Epithelial cell of esophagus (primary cell): ENCODE measurements at regions not wholly inside any gene's neighbourhood (a gene's known extent, or its start where the extent isn't known, plus 50 kb on each side); places are given as distances from the start of the nearest gene placed in this dataset.
"Not testable (repeated sequence)": the region's sequence is repeated elsewhere in the genome, so short reads cannot be mapped to it uniquely, and the experiment has no call there.

Experiments
- DNase-seq: peaks from one replicate; pipeline ENCODE4 v3.0.0; 2010; ENCODE audit warnings: low read depth
- H3K4me3 ChIP-seq: 2 replicates; pipeline ENCODE4 v1.5.1; 2011; ENCODE audit warnings: mild to moderate bottlenecking, low read length, control low read depth
- TF ChIP-seq, protein P1 (sequence below): IDR thresholded peaks from 2 replicates; pipeline ENCODE4 v1.5.1; 2011; ENCODE audit warnings: low read depth, mild to moderate bottlenecking, low read length, control low read depth, inconsistent platforms; ENCODE audit not compliant: insufficient read depth; ENCODE audit errors: missing control alignments

DNA sequence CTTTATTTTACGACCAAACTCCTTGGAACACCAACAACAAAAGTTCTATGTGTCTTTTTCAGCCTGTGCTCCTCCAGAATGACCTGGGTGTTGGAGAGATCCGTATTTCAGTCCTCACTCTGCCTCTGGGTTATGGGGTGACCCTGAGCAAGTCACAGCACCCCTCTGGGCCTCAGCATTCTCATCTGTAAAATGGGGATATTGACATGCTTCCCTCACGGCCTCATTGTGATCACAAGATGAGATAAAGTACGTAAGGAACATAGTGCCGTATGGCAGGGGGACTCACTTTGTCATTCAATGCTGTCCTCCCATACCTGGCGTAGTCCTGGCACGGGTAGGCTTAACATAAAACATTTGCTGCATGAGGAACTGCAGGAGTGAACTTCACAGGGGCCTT lies 123.0 kb upstream of the HAND1 start:
- no peak for DNase-seq
- TF ChIP-seq, protein P1, sequence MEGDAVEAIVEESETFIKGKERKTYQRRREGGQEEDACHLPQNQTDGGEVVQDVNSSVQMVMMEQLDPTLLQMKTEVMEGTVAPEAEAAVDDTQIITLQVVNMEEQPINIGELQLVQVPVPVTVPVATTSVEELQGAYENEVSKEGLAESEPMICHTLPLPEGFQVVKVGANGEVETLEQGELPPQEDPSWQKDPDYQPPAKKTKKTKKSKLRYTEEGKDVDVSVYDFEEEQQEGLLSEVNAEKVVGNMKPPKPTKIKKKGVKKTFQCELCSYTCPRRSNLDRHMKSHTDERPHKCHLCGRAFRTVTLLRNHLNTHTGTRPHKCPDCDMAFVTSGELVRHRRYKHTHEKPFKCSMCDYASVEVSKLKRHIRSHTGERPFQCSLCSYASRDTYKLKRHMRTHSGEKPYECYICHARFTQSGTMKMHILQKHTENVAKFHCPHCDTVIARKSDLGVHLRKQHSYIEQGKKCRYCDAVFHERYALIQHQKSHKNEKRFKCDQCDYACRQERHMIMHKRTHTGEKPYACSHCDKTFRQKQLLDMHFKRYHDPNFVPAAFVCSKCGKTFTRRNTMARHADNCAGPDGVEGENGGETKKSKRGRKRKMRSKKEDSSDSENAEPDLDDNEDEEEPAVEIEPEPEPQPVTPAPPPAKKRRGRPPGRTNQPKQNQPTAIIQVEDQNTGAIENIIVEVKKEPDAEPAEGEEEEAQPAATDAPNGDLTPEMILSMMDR: no peak
- no peak overlapping the region for H3K4me3 ChIP-seq

DNA sequence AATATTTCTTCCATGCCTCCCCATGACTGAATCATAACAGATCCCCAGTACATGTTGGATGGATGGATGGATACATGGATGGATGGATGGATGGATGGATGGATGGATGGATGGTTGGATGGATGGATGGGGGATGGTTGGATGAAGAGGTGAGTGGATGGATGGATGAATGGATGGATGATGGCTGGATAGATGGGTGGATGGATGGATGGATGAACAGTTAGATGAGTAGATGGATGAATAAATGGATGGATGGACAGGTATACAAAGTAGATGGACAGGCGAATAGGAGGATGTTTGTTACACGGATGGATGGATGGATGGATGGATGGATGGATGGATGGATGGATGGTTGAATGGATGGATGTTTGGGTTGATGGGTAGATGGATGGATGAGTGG lies 120.0 kb upstream of the HAND1 start:
- no peak for DNase-seq
- H3K4me3 ChIP-seq: no peak overlapping the region
- TF ChIP-seq, protein P1: no peak

DNA sequence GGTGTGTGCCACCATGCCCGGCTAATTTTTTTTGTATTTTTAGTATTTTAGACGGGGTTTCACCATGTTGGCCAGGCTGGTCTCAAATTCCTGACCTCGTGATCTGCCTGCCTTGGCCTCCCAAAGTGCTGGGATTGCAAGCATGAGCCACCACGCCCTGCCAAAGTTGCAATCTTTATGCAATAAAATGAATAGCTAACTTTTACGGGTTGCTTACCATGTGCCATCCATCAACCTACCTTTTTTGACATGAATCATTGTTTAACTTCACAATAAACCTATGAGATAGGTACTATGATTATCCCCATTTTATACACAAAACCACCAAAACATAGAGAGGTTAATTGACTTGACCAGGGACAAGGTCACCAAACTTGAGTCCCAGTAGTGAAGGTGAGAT lies 118.8 kb upstream of the HAND1 start:
- H3K4me3 ChIP-seq, DNase-seq: not testable (repeated sequence)

DNA sequence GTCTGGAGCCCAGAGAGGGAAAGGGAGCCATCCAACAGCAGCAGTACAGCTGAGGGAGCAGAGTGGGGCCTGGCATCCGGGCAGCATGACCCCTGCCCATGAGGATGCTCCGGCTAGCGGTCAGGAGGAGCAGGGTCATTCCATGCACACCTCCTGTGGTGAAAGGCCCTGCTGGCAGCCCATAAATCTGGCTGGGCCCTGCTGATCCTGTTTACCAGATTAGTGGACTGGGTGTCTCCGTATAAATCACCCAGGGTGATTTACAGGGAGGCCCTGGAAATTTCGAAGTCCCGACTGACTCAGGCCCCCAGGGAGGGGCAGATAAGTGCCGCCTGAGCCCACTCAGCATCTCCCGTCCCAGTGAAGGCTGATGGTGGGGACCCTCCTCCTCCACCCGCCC lies 117.6 kb upstream of the HAND1 start:
- no peak for DNase-seq
- H3K4me3 ChIP-seq: no peak overlapping the region
- TF ChIP-seq, protein P1: no peak

DNA sequence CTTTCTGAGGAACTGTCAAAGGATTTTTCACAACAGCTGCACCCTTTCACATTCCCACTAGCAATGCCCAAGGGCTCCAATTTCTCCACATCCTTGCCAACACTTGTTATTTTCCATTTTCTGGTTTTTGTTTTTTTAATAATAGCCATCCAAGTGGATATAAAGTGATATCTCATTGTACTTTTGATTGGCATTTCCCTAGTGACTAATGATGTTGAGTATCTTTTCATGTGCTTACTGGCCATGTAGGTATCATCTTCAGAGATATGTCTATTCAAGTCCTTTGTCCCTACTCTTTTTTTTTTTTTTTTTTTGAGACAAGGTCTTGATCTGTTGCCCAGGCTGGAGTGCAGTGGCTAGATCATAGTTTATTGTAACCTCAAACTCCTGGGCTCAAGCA lies 115.8 kb upstream of the HAND1 start:
- H3K4me3 ChIP-seq: no peak overlapping the region
- TF ChIP-seq, protein P1: no peak
- DNase-seq: no peak

DNA sequence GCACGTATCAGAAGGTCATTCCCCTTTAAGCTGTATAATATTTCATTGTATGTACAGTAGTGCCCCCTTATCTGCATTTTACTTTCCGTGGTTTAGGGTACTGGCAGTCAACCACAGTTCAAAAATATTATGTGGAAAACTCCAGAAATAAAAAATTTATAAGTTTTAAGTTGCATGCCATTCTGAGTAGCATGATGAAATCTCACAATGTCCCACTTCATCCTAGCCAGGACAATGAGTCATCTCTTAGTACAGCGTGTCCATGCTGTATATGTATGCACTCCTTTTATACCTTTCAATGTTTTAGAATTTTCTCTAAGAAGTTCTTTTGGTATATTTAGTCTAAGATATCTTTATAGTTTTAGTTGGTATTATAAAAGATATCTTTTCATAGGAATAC lies 115.0 kb upstream of the HAND1 start:
- TF ChIP-seq, protein P1: no peak
- DNase-seq: peak; percentile 55
- no peak overlapping the region for H3K4me3 ChIP-seq

DNA sequence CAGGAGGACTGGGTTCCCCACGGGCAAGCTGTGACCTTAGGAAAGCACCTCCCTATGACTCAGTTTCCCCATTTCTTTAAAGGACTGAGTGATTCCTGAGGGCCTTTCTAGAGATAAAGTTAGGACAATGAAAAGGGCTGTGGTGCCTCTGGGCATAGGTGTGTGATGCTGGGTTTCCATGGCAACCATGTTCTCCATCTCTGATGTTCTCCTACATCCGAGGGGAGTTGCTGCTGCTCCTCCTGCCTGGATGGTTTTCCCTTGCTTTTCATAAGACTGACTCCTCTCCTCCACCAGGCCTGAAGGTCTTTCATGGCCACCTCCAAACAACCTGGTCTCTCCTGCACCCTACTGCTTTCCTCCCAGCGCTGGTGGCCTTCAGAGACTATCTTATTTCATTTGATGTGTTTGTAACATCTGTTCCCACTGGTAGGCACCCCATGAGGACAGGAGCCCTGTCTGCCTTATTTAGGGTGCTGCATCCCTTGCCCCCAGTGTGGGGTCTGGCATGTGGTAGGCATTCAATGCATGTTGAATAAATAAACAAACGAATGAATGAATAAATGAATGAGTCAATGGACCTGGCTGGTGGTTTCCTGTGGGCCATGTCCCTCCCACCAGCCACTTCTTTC lies 112.2 kb upstream of the HAND1 start:
- DNase-seq: no peak
- H3K4me3 ChIP-seq: no peak overlapping the region
- TF ChIP-seq, protein P1: no peak

DNA sequence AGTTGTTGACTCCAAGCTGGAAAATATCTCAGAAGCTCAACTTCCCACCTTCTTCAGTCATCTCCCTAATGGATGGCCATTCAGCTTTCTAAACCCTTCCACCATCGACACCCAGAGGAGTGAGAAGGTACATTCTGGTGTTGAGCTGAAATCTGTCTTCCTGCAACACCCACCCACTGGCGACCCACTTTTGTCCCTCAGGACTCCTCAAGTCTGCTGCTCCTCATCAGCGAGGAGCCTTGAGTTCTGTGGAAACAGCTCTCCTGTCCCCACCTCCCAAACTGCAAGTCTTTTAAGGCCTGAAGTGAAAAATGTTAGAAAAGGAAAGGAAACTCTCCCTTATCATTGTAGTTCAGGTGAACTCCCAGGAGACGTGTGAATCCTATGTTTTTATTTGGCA lies 111.5 kb upstream of the HAND1 start:
- no peak overlapping the region for H3K4me3 ChIP-seq
- TF ChIP-seq, protein P1: no peak
- no peak for DNase-seq

DNA sequence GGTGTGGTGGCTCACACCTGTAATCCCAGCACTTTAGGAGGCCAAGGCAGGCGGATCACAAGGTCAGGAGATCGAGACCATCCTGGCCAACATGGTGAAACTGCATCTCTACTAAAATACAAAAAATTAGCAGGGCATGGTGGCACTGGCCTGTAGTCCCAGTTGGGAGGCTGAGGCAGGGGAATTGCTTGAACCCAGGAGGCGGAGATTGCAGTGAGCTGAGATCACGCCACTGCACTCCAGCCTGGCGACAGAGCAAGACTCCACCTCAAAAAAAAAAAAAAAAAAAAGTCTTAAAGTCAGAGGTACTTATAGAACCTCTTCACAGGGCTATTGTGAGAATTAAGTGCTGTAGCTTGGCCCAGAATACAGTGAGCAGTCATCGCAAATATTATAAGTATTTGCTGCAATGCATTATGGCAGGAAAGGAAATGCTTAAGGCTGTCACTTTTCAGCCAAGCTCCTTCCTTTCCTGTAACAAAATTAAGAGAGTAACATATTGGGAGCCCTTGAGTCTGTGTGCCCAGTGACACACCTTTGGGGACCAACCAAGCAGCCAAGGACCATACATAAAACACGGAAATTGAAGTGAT lies 110.9 kb upstream of the HAND1 start:
- H3K4me3 ChIP-seq, DNase-seq: not testable (repeated sequence)
